CD4-positive, alpha-beta T cell treated with Interleukin-21 for 1 hour (primary cell): ENCODE measurements at regions not wholly inside any gene's neighbourhood (a gene's known extent, or its start where the extent isn't known, plus 50 kb on each side); places are given as distances from the start of the nearest gene placed in this dataset.
"Not testable (repeated sequence)": the region's sequence is repeated elsewhere in the genome, so short reads cannot be mapped to it uniquely, and the experiment has no call there.

Experiments
- DNase-seq: peaks from one replicate; pipeline ENCODE4 v3.0.0-alpha.2; 2020

GRCh38 chr2:100704711-100705110, 115.2 kb upstream of the NPAS2 start:
- DNase-seq, result no peak

- no peak for DNase-seq
Observed at GRCh38 chr2:100707016-100707947, 112.7 kb upstream of the NPAS2 start.

- DNase-seq, result no peak
Observed at GRCh38 chr2:100708333-100708732, 111.6 kb upstream of the NPAS2 start.

DNA sequence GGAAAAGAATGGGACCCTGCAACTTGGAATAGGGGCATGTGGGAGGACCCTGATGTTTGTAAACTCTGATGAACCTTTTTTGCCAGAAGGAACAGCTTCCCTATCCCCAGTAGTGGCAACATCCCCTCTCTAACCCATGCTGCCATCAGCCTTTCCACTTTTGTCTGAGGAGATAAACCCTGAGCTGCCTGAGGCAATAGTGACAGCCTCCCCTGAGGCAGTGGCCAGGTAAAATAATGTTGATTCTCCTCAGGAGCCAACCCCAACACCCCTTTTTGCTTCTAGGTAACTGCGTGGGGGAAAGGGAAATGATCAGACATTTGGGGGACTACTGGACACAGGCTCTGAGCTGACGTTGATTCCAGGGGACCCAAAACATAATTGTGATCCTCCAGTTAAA, 106.8 kb upstream of the NPAS2 start:
- no peak for DNase-seq

GRCh38 chr2:100714396-100715010, 105.4 kb upstream of the NPAS2 start:
- DNase-seq, result not testable (repeated sequence)

GRCh38 chr2:100715861-100716260, 104.1 kb upstream of the NPAS2 start:
- not testable (repeated sequence) for DNase-seq

DNA sequence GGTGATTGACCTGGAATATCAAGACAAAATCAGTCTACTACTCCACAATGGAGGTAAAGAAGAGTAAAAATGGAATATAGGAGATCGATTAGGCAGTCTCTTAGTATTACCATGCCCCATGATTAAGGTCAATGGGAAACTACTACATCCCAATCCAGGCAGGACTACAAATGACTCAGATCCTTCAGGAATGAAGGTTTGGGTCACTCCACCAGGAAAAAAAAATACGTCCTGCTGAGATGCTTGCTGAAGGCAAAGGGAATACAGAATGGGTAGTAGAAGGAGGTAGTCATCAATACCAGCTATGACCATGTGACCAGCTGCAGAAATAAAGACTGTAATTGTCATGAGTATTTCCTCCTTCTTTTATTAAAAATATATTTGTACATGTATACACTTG, 103.4 kb upstream of the NPAS2 start:
- no peak for DNase-seq

GRCh38 chr2:100718065-100718629, 101.8 kb upstream of the NPAS2 start:
- DNase-seq, result no peak

GRCh38 chr2:100720445-100720844, 99.5 kb upstream of the NPAS2 start:
- DNase-seq, result no peak

GRCh38 chr2:100721693-100722092, 98.2 kb upstream of the NPAS2 start:
- DNase-seq, result no peak

- DNase-seq, result no peak
Observed at GRCh38 chr2:100722125-100722524, 97.8 kb upstream of the NPAS2 start.

DNA sequence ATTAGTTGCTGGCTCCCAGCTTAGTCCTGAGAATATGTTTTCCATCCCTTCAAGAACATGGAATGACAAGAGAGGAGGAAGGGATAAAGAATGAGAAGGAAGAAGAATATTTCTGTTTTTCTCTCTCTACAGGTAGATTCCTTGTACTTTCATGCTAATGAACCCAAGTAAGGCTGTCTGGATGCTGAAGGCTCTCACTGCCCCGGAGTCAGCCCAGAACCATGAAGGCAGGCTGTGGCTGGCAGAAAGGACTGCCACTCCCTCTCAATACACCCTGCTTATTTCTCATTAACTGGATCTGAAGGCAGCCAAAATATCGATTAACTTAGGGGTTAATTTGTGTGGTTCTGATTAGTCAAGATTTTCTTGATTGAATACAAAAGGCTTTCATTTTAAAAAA, 93.1 kb upstream of the NPAS2 start:
- DNase-seq, result no peak

DNA sequence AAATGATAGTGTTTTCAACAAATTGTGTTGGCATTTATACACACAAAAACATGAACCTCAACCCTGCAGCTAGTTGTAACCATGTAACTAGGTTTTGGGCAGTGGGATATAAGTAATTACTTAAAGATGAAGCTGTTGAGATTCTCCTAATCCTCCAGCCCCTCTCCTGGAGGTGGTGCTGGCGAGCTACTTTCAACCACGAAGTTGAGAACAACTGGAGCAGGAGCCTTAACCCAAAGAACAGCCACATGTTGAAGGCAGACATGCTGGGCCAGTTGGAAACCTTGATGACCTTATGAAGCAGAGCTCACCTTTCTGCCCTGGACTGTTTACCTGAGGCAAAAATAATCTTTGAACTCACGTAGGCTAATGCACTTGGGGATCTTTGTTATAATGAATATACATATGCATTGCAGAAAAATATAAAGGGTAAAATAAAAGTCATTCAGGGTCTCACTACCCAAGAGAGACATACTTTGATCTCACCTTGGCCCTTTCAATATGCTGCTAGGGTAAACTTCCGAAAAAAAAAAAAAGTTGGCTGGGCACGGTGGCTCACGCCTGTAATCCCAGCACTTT, 89.6 kb upstream of the NPAS2 start:
- DNase-seq, result peak; percentile 23

- no peak for DNase-seq
Observed at GRCh38 chr2:100731535-100731981, 88.4 kb upstream of the NPAS2 start.

DNA sequence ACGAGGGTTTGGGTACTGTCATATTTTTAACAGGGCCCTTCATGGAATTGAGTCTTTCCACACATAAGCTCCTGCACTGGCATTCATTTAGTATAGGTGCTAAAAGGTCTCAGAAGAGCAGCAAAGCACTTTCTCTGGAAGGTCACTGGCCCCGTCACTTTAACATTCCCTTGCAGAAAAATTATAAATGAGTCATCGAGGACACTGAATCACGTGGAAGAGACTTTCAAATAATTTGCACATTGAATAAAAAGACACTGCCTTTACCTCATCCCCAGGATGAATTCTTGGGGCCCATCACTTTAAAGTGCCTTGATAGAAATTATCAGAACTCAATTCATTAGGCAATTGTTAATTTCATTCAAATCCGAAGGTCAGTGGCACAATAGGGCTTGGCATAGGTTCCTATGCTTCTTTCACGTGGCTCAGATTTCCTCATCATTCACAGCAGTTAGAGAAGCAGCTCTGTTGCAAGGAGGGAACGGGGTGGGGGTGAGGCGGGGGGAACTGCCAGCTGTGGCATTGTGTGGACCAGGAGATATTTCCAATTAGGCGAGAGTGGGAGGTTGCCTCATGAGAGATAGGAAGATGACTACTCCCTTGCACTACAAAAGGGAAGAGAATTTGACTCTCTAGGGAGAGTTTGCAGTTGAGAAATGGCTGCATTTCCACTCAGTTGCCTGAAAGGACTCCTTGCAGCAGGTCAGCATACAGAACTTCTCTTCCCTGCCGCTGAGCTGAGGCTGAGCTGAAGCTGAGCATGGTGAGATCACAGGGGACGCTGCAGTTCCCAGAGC, 86.3 kb upstream of the NPAS2 start:
- no peak for DNase-seq

DNA sequence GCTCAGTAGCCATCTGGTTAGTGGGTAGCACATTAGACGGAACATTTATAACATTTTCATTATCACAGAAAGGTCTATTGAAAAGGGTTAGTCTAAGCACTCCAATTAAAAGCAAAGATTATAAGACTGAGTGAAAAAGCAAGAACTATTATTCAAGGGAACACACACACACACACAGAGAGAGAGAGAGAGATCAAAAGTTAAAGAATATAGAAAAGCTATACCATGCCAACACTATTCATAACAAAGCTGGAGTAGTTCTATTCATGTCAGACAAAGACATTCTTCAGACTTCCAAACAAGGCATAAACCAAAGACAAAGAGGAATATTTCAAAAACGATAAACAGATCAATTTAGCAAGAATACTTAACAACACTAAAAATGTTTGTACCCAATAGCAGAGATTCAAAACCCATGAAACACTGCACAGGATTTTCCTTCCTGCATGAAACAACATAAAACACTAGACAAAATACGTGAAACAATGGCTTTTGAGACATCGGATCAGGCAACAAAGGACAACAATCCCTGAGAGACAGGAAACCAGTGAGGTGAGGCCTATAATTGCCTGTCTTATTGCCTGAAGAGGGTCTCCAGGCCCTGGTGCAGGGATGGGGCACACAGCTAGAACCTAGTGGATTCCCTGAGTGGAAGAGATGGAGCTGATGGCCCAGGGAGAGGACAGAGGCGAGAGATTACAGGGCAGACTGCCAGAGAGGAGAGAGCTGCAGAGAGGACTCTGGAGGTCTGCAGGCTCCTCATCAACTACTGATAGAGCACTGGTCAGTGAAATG, 83.6 kb upstream of the NPAS2 start:
- DNase-seq, result no peak

DNA sequence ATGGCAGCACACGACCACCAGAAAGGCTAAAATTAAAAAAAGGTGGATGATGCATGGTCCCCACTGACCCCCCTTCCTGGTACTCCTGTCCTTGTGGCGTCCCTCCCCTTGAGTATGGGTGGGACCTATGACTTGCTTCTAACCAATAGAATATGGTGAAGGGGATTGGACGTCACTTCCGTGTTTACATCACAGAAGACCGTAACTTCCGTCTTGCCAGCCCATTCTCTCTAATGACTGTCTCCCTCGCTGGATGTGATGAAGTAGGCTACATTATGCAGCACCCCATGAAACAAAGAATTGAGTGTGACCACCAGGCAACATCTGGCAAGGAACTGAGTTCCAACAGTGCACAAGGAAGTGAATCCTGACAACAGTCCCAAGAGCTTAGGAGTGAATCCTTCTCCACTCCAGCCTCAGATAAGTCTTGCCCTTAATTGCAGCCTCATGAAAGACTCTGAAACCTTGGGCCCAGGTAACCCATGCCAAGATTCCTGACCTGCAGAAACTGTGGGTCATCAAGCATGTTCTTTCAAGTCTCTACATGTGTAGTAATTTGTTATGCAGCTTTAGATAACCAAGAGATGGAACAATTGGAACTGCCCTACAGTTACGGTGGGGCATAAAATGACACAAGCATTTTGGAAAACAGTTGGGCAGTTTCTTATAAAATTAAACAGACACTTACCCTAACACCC, 80.1 kb upstream of the NPAS2 start:
- DNase-seq, result no peak

DNA sequence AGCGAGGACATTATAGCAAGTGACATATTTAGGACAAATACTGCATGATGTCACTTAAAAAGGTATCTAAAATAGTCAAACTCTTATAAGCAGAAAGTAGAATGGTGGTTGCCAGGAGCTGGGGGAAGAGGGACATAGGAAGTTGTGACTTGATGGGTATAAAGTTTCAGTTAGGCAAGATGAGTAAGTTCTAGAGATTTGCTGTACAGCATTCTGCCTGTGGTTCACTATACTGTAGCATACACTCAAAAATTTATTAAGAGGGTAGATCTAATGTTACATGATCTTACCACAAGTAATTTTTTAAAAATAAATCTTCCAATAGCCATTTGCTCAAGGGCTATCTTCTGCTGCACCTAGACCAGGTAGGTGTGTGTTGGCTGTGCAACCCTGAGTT, 78.1 kb upstream of the NPAS2 start:
- DNase-seq, result no peak

DNA sequence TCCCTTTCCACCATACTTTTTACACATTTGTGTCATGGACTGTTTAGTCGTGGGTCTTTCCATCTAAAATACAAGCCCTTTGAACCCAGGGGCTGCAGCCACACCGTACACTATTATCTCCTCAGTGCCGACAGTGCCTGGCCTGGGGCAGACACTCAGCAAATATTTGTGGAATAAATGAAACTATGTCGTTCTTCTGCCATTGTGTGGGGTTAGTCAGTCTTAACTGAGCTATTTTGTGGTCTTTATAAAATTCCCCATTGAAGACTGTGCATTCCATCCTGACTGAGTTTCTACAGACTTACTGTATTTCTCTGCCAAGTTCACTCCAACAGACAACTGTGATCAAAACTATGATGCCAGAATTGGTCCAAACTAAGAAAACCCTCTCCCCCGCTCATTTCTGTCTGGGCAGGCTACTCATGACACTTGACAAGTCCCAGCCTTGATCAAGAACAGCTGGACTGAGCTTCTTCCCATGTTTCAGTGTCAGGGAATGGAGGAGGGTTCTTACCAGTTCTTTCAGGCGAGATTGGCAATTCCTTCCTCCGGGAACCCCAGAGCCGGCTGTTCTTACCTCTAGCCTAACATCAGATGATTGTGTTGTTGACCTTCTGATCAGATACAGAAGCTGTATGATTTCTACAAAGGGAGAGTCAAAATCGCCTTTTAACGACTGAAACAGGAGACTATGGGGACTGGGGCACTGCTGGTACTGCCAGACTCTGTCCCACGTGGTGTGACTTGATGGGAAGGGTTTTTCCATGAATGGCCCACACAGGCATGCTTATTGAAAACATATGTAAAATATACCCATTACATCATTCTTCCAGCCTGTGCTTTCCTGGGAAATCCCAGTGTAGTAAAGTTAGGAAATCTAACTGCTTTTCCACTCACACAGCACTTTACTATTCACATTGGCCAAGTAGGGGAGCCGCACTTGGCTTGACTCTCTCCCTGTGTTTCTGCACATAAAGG, 77.4 kb upstream of the NPAS2 start:
- DNase-seq, result no peak

- no peak for DNase-seq
Observed at GRCh38 chr2:100743741-100744140, 76.2 kb upstream of the NPAS2 start.
